RWPE2 (cell line): ENCODE measurements at regions not wholly inside any gene's neighbourhood (a gene's known extent, or its start where the extent isn't known, plus 50 kb on each side); places are given as distances from the start of the nearest gene placed in this dataset.

ENCODE experiments used
- ATAC-seq: fragments of 200-7000 bp; cut with Tn5 transposase; 3 replicates; pipeline ENCODE4 v1.9.1; 2021; ENCODE audit warnings: low read depth
- DNase-seq: peaks from one replicate; pipeline ENCODE4 v3.0.0-alpha.2; 2020; ENCODE audit warnings: low spot score
- H3K27ac ChIP-seq: fragments of 450-650 bp; 2 replicates; pipeline ENCODE4 v1.5.1; 2017; ENCODE audit warnings: mild to moderate bottlenecking; ENCODE audit not compliant: poor library complexity, severe bottlenecking
- H3K27me3 ChIP-seq: fragments of 250-450 bp; sonication (Bioruptor Pico); 2 replicates; pipeline ENCODE4 v1.5.1; 2021; ENCODE audit warnings: mild to moderate bottlenecking, moderate library complexity; ENCODE audit not compliant: insufficient read depth, poor library complexity, severe bottlenecking
- H3K36me3 ChIP-seq: fragments of 250-450 bp; sonication (Bioruptor Pico); 2 replicates; pipeline ENCODE4 v1.5.1; 2020; ENCODE audit warnings: low read depth, mild to moderate bottlenecking, moderate library complexity
- H3K4me1 ChIP-seq: fragments of 250-450 bp; sonication (Bioruptor Pico); 2 replicates; pipeline ENCODE4 v1.5.1; 2021; ENCODE audit warnings: mild to moderate bottlenecking, moderate library complexity; ENCODE audit not compliant: insufficient read depth, poor library complexity, severe bottlenecking
- H3K4me3 ChIP-seq: fragments of 250-450 bp; sonication (Bioruptor Pico); 2 replicates; pipeline ENCODE4 v1.5.1; 2021; ENCODE audit warnings: mild to moderate bottlenecking, moderate library complexity; ENCODE audit not compliant: severe bottlenecking
- H3K9me3 ChIP-seq: fragments of 250-450 bp; sonication (Bioruptor Pico); 2 replicates; pipeline ENCODE4 v1.5.1; 2021; ENCODE audit warnings: mild to moderate bottlenecking, moderate library complexity; ENCODE audit not compliant: severe bottlenecking
- TF ChIP-seq, protein P1 (sequence below): fragments of 450-650 bp; IDR thresholded peaks from one replicate; pipeline ENCODE4 v1.5.1; 2017; ENCODE audit warnings: mild to moderate bottlenecking, moderate library complexity; ENCODE audit not compliant: poor library complexity, severe bottlenecking

GRCh38 chr3:137165117-137165806 is 207.5 kb downstream of the IL20RB start:
- peaks cover 6% of the 10 kb centered on the region for H3K4me1 ChIP-seq
- no peak overlapping the region for H3K27ac ChIP-seq
- DNase-seq, result no peak
- H3K9me3 ChIP-seq, result no peaks in the 10 kb centered on the region
- TF ChIP-seq, protein P1, sequence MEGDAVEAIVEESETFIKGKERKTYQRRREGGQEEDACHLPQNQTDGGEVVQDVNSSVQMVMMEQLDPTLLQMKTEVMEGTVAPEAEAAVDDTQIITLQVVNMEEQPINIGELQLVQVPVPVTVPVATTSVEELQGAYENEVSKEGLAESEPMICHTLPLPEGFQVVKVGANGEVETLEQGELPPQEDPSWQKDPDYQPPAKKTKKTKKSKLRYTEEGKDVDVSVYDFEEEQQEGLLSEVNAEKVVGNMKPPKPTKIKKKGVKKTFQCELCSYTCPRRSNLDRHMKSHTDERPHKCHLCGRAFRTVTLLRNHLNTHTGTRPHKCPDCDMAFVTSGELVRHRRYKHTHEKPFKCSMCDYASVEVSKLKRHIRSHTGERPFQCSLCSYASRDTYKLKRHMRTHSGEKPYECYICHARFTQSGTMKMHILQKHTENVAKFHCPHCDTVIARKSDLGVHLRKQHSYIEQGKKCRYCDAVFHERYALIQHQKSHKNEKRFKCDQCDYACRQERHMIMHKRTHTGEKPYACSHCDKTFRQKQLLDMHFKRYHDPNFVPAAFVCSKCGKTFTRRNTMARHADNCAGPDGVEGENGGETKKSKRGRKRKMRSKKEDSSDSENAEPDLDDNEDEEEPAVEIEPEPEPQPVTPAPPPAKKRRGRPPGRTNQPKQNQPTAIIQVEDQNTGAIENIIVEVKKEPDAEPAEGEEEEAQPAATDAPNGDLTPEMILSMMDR, result no peak
- no peaks in the 10 kb centered on the region for H3K27me3 ChIP-seq
- H3K36me3 ChIP-seq, result no peaks in the 10 kb centered on the region
- no peak overlapping the region for H3K4me3 ChIP-seq
- peak; percentile 85 for ATAC-seq

GRCh38 chr3:137171834-137172603 is 214.2 kb downstream of the IL20RB start:
- Histone ChIP-seq H3K4me3 (no peak overlapping the region), H3K36me3 (no peaks in the 10 kb centered on the region), H3K27ac (no peak overlapping the region), H3K27me3 (no peaks in the 10 kb centered on the region), H3K9me3 (no peaks in the 10 kb centered on the region), H3K4me1 (peaks cover 7% of the 10 kb centered on the region)
- TF ChIP-seq, protein P1, result no peak
- ATAC-seq (peak; percentile 89), DNase-seq (no peak)

- Histone ChIP-seq H3K4me3 (no peak overlapping the region), H3K36me3 (no peaks in the 10 kb centered on the region), H3K27ac (no peak overlapping the region), H3K9me3 (no peaks in the 10 kb centered on the region), H3K27me3 (no peaks in the 10 kb centered on the region), H3K4me1 (peaks cover 7% of the 10 kb centered on the region)
- DNase-seq, result no peak
- no peak for ATAC-seq
- TF ChIP-seq, protein P1, result no peak
These were observed 214.9 kb downstream of the IL20RB start for GRCh38 chr3:137172728-137173127.

GRCh38 chr3:137174514-137174913 is 216.7 kb downstream of the IL20RB start:
- no peak overlapping the region for H3K27ac ChIP-seq

More at GRCh38 chr3:137174514-137174913, 216.7 kb downstream of the IL20RB start:
- Histone ChIP-seq H3K9me3 (no peaks in the 10 kb centered on the region), H3K36me3 (no peaks in the 10 kb centered on the region), H3K4me3 (no peak overlapping the region), H3K4me1 (peaks cover 7% of the 10 kb centered on the region), H3K27me3 (no peaks in the 10 kb centered on the region)
- ATAC-seq, result no peak
- DNase-seq, result no peak
- TF ChIP-seq, protein P1, result no peak
